HEK293T (cell line): ENCODE measurements at regions not wholly inside any gene's neighbourhood (a gene's known extent, or its start where the extent isn't known, plus 50 kb on each side); places are given as distances from the start of the nearest gene placed in this dataset.

Experiments used
- ARNT ChIP-seq: fragments of 450-650 bp; IDR thresholded peaks from 2 replicates; pipeline ENCODE4 v1.6.1; 2017; ENCODE audit warnings: mild to moderate bottlenecking
- BHLHE40 ChIP-seq: fragments of 450-650 bp; IDR thresholded peaks from 2 replicates; pipeline ENCODE4 v1.6.1; 2016; ENCODE audit warnings: mild to moderate bottlenecking, moderate library complexity, borderline replicate concordance
- CTBP1 ChIP-seq: fragments of 450-650 bp; IDR thresholded peaks from 2 replicates; pipeline ENCODE4 v1.6.1; 2016; ENCODE audit warnings: borderline replicate concordance
- FOXA1 ChIP-seq: fragments of 450-650 bp; IDR thresholded peaks from 2 replicates; pipeline ENCODE4 v1.6.1; 2016; ENCODE audit warnings: mild to moderate bottlenecking
- FOXM1 ChIP-seq: fragments of 450-650 bp; IDR thresholded peaks from 2 replicates; pipeline ENCODE4 v1.6.1; 2017; ENCODE audit warnings: mild to moderate bottlenecking, borderline replicate concordance
- SP1 ChIP-seq: fragments of 450-650 bp; IDR thresholded peaks from 2 replicates; pipeline ENCODE4 v1.6.1; 2017
- SUZ12 ChIP-seq: fragments of 450-650 bp; IDR thresholded peaks from 2 replicates; pipeline ENCODE4 v1.6.1; 2016; ENCODE audit warnings: mild to moderate bottlenecking
- ZNF384 ChIP-seq: fragments of 450-650 bp; IDR thresholded peaks from 2 replicates; pipeline ENCODE4 v1.6.1; 2016
- TF ChIP-seq, protein P1 (sequence below): fragments of 450-650 bp; IDR thresholded peaks from 2 replicates; pipeline ENCODE4 v1.6.1; 2016

DNA sequence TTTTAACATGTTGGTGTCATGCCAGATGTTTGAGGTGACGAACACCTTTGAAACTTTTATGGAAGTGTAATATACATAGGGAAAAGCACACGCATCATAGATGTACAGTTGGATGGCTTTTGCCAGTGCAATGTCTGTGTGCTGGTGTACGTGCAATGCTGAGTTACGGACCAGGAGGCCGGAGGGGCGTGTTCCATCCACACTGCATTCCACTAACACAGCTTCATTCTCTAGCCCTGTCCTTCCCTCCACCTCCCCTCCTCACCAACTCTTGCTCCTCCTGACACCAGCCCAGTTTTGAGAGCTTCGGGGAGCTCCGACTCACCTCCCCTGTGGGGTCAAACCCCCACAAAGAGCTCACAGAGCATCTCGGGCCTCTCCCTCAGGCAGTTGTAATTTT lies 358.8 kb downstream of the C16orf95 start:
- TF ChIP-seq BHLHE40, result no peak
- no peak for TF ChIP-seq SUZ12
- no peak for TF ChIP-seq ZNF384
- no peak for TF ChIP-seq FOXM1
- TF ChIP-seq FOXA1, result no peak
- TF ChIP-seq ARNT, result no peak
- TF ChIP-seq SP1, result no peak
- no peak for TF ChIP-seq CTBP1
- TF ChIP-seq, protein P1, sequence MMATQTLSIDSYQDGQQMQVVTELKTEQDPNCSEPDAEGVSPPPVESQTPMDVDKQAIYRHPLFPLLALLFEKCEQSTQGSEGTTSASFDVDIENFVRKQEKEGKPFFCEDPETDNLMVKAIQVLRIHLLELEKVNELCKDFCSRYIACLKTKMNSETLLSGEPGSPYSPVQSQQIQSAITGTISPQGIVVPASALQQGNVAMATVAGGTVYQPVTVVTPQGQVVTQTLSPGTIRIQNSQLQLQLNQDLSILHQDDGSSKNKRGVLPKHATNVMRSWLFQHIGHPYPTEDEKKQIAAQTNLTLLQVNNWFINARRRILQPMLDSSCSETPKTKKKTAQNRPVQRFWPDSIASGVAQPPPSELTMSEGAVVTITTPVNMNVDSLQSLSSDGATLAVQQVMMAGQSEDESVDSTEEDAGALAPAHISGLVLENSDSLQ, result no peak
